ENCODE measurements at regions not wholly inside any gene's neighbourhood (a gene's known extent, or its start where the extent isn't known, plus 50 kb on each side); places are given as distances from the start of the nearest gene placed in this dataset.

DNA sequence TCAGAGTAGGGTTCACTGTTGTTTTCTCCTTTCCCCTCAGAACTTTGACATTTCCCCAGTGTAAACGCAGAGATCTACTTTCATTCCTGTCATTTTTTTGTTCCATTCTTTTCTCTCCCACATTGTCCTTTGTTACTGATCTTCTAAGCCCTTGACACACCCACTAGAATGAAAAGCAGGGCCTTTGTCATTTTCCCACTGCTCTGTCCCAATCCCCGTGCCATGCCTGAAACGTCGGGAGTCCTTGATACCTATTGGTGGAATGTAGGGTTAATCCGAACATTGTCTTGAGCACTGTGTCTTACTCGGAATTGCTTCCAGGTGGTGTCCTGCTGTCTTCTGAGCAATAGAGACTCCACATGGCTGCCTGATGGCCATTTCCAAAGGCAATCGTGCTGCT, 887.1 kb upstream of the FRG1 start:
- TF ChIP-seq, protein P1, sequence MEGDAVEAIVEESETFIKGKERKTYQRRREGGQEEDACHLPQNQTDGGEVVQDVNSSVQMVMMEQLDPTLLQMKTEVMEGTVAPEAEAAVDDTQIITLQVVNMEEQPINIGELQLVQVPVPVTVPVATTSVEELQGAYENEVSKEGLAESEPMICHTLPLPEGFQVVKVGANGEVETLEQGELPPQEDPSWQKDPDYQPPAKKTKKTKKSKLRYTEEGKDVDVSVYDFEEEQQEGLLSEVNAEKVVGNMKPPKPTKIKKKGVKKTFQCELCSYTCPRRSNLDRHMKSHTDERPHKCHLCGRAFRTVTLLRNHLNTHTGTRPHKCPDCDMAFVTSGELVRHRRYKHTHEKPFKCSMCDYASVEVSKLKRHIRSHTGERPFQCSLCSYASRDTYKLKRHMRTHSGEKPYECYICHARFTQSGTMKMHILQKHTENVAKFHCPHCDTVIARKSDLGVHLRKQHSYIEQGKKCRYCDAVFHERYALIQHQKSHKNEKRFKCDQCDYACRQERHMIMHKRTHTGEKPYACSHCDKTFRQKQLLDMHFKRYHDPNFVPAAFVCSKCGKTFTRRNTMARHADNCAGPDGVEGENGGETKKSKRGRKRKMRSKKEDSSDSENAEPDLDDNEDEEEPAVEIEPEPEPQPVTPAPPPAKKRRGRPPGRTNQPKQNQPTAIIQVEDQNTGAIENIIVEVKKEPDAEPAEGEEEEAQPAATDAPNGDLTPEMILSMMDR (IDR thresholded peaks at IDR 0.05; ENCODE audit: low read depth, low read length, missing control alignments), result no peak
- no peak for DNase-seq (ENCODE audit: low read depth)
- H3K4me3 ChIP-seq (ENCODE audit: low read depth, low read length), result no peak overlapping the region

DNA sequence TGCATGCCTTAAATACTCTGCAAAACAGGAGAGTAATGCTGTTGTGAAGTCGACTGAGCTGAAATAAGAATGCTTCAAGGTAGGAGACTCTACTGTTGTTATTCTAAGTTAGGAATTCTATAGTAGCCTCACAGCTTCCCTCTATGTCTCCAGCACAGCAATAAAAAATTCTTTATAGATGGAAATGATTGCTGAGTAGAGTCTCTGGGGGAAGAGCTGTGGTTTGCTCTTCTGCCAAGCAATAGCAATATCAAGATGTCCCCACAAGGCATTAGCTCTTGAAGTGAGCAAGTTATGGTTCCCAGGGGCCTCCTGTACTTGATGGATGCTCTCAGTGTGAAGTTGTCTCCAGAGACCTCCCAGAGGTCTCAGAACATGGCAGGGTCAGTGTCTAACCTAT, 880.6 kb upstream of the FRG1 start:
- TF ChIP-seq, protein P1 (IDR thresholded peaks at IDR 0.05; ENCODE audit: low read depth, low read length, missing control alignments), result no peak
- no peak for DNase-seq (ENCODE audit: low read depth)
- H3K4me3 ChIP-seq (ENCODE audit: low read depth, low read length), result no peak overlapping the region

DNA sequence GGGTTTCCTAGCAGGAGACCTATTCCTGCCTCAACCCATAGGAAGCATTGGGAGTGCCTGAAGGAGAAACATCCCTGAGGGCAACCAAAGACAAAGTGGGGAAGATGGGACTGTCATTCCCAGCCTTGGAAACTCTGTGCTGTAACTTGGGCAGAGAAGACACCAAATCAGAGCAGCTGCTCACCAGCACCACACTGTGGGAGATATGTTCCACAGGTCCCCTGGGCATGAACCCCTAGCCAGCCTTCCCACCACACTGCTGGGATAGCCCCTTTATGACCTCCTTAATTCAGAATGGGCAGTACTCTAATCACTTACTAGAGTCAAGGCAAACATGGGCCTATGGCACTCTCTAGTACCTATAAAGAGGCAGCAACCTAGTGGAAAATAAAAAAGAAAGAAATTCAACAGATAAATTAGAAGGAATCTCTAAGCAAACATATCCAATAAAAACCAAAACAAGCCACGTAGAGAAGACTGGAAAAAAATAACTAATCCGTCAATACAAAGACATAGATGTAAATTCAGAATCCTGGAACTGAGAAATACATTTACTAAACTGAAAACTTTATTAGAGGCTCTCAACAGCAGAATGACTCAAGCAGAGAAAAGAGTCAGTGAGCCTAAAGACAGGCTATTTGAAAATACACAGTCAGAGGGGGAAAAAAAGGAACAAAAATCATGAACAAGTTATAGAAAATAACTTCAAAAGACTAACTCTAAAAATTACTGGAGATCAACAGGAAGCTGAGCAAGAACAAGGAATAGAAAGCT, 878.4 kb upstream of the FRG1 start:
- no peak overlapping the region for H3K4me3 ChIP-seq (ENCODE audit: low read depth, low read length)
- DNase-seq (ENCODE audit: low read depth), result no peak
- TF ChIP-seq, protein P1 (IDR thresholded peaks at IDR 0.05; ENCODE audit: low read depth, low read length, missing control alignments), result no peak

DNA sequence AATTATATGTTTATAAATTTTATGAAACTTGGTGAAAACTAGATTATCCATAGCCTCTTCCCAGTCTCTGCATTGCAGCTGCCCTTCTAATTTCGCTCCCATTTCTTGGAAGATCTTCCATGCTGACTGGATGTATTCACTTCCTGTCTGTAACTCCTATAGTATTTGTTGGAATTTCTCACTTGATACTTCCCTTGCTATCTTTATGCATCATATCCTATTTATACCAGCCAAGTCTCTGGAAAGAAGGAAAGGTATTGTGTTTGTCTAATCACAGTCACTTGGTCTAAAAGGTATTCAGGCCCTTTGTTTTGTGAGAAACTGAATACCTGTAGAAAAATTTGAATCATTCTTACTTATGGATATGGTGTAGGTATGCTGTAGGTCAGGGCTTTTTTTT, 870.9 kb upstream of the FRG1 start:
- TF ChIP-seq, protein P1 (IDR thresholded peaks at IDR 0.05; ENCODE audit: low read depth, low read length, missing control alignments), result no peak
- H3K4me3 ChIP-seq (ENCODE audit: low read depth, low read length), result no peak overlapping the region
- DNase-seq (ENCODE audit: low read depth), result no peak

DNA sequence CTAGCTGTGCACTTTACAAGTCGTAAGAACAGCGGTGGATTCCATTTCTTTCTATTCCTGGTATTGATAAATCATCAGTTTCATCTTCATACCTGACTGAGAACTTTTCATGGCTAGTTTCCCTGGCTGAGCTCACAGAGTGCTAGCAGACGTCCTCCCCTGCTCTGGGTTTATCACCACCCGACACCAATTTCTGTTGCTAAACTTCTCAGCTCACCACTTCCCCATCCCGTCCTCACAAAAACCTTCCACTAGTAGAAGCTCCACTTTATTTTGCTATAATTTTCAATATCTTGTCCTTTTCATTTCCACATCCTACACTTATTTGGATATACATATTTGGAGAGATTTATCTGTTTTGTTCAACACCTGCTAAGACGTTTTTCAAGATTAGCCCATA, 869.4 kb upstream of the FRG1 start:
- DNase-seq (ENCODE audit: low read depth), result no peak
- TF ChIP-seq, protein P1 (IDR thresholded peaks at IDR 0.05; ENCODE audit: low read depth, low read length, missing control alignments), result no peak
- no peak overlapping the region for H3K4me3 ChIP-seq (ENCODE audit: low read depth, low read length)

DNA sequence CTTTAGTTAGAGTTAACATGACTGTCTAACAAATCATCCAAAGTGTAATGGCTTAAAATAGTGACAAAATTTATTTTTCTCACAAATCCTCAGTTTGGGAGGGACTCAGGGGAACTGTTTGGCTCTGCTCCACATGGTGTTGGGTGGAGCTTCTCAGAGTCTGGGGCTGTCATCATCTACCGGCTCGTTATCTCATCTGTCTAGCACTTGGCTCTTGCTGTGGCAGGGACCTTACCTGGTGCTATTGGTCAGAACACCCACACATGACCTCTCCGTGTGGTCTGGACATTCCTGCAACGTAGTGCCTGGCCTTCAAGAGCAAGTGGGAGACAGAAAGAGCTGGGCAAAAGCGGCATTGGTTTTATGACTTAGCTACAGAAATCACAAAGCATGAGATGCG, 866.9 kb upstream of the FRG1 start:
- TF ChIP-seq, protein P1 (IDR thresholded peaks at IDR 0.05; ENCODE audit: low read depth, low read length, missing control alignments), result no peak
- no peak for DNase-seq (ENCODE audit: low read depth)

DNA sequence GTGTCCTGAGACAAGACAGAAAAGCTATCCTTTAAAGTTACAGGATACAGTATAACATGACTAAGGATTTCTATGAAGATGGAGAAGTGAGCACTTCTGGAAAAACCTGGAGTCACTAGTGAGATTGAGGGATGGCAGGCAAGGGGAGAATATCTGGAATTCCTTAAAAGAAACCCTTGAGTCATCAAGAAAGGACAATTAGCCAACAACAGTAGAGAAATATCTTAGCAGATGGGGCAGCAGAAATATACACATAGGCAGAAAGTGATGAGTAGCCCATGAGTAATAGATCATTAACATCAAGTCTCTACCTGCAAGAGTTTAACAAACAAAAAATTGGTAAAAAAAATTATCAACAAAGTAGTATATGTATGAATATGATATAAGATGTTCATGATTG, 858.8 kb upstream of the FRG1 start:
- no peak for DNase-seq (ENCODE audit: low read depth)
- TF ChIP-seq, protein P1 (IDR thresholded peaks at IDR 0.05; ENCODE audit: low read depth, low read length, missing control alignments), result no peak
- no peak overlapping the region for H3K4me3 ChIP-seq (ENCODE audit: low read depth, low read length)

More for the DNA sequence above, 866.9 kb upstream of the FRG1 start:
- H3K4me3 ChIP-seq (ENCODE audit: low read depth, low read length), result no peak overlapping the region

Data from GM12864 (cell line).